Amygdala (tissue), 56 donors: ENCODE measurements at regions not wholly inside any gene's neighbourhood (a gene's known extent, or its start where the extent isn't known, plus 50 kb on each side); places are given as distances from the start of the nearest gene placed in this dataset.
"Not testable (repeated sequence)": the region's sequence is repeated elsewhere in the genome, so short reads cannot be mapped to it uniquely, and the experiment has no call there.

Experiments used
- DNase-seq, 56 donors: peaks; one replicate each; lab custom pipeline; 2025; lab: John Stamatoyannopoulos, UW

- DNase-seq: no peak
Measured at GRCh38 chr2:124967325-124967724, 942.2 kb downstream of the CNTNAP5 start.

GRCh38 chr2:124970030-124970429 is 944.9 kb downstream of the CNTNAP5 start:
- peak in 13 of 56 donors; percentile 1 to 53 (median 17) for DNase-seq

- DNase-seq: no peak
Measured at GRCh38 chr2:124973396-124973795, 948.3 kb downstream of the CNTNAP5 start.

- DNase-seq: no peak
Measured at GRCh38 chr2:124975224-124975623, 950.1 kb downstream of the CNTNAP5 start.

GRCh38 chr2:124975648-124976047 is 950.6 kb downstream of the CNTNAP5 start:
- DNase-seq: no peak

GRCh38 chr2:124978597-124978996 is 953.5 kb downstream of the CNTNAP5 start:
- no peak for DNase-seq

GRCh38 chr2:124983595-124983994 is 958.5 kb downstream of the CNTNAP5 start:
- no peak for DNase-seq

- DNase-seq: no peak
Measured at GRCh38 chr2:124985270-124985669, 960.2 kb downstream of the CNTNAP5 start.

GRCh38 chr2:124986136-124986535 is 961.0 kb downstream of the CNTNAP5 start:
- no peak for DNase-seq

- DNase-seq: not testable (repeated sequence)
Measured at GRCh38 chr2:124986870-124987269, 961.8 kb downstream of the CNTNAP5 start.

GRCh38 chr2:124987436-124987835 is 962.3 kb downstream of the CNTNAP5 start:
- DNase-seq: not testable (repeated sequence)

GRCh38 chr2:124988111-124988510 is 963.0 kb downstream of the CNTNAP5 start:
- no peak for DNase-seq

GRCh38 chr2:124988794-124989193 is 963.7 kb downstream of the CNTNAP5 start:
- DNase-seq: no peak

- DNase-seq: no peak
Measured at GRCh38 chr2:124993809-124994208, 968.7 kb downstream of the CNTNAP5 start.

GRCh38 chr2:124995185-124995912 is 970.3 kb downstream of the CNTNAP5 start:
- DNase-seq: no peak

- DNase-seq: no peak
Measured at GRCh38 chr2:124996406-124996805, 971.3 kb downstream of the CNTNAP5 start.

- no peak for DNase-seq
Measured at GRCh38 chr2:124999906-125000305, 974.8 kb downstream of the CNTNAP5 start.

- DNase-seq: no peak
Measured at GRCh38 chr2:125004106-125004800, 979.2 kb downstream of the CNTNAP5 start.

GRCh38 chr2:125006676-125007075 is 981.6 kb downstream of the CNTNAP5 start:
- no peak for DNase-seq

GRCh38 chr2:125028721-125029120 is 1003.6 kb downstream of the CNTNAP5 start:
- peak in 5 of 56 donors; percentile 2 to 38 (median 18) for DNase-seq

- DNase-seq: no peak
Measured at GRCh38 chr2:125033871-125034270, 1008.8 kb downstream of the CNTNAP5 start.

- DNase-seq: no peak
Measured at GRCh38 chr2:125037135-125037653, 1012.1 kb downstream of the CNTNAP5 start.
